Cerebellar nuclear complex (tissue), 1 donor: ENCODE measurements at regions not wholly inside any gene's neighbourhood (a gene's known extent, or its start where the extent isn't known, plus 50 kb on each side); places are given as distances from the start of the nearest gene placed in this dataset.
A peak's percentile ranks its signal among the peaks of the same experiment; 100 is the strongest.

ENCODE experiments used
- DNase-seq, 2 experiments: peaks; one replicate each; lab custom pipeline; 2025; lab: John Stamatoyannopoulos, UW

- no peak for DNase-seq
Measured at GRCh38 chr4:158007566-158007965, 165.3 kb downstream of the GASK1B start.

GRCh38 chr4:158006990-158007389 lies 165.8 kb downstream of the GASK1B start:
- DNase-seq: no peak

- DNase-seq: no peak
Measured at GRCh38 chr4:158005021-158005420, 167.8 kb downstream of the GASK1B start.

GRCh38 chr4:158004101-158004500 lies 168.7 kb downstream of the GASK1B start:
- DNase-seq: no peak

DNA sequence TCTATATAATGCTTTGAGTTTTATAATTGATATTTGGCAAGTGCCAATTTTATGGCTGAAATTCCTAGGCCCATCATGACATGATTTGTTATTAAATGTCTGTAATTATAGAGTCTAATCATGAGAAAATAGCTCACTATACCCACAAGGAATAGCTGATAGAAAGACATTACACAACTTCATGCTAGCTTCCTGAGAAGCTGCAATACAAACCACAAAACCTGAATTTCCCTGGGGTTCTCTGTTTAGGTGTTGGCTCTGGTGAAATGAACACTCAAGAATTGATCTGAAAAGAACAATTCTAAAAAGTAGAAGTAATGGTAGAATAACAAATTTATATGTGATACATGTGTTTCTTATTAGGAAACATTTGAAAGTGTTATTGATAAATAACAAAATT lies 169.6 kb downstream of the GASK1B start:
- no peak for DNase-seq

DNA sequence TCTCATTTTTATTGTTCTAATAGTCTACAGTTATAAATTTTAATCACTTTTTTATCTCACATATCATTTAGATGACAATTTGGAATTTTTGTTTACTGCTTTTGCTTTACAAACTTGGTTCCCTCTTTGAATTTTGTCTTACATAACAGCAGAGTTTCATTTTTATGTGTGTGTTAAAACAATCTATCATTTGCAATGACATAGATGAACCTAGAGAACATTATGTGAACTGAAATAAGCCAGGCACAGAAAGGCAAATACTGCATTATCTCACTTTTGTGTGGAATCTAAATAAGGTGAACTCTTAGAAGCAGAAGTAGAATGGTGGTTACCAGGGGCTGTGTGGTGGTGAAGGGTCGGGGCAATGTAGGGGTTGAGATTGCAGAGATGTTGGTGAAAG lies 170.7 kb downstream of the GASK1B start:
- no peak for DNase-seq

DNA sequence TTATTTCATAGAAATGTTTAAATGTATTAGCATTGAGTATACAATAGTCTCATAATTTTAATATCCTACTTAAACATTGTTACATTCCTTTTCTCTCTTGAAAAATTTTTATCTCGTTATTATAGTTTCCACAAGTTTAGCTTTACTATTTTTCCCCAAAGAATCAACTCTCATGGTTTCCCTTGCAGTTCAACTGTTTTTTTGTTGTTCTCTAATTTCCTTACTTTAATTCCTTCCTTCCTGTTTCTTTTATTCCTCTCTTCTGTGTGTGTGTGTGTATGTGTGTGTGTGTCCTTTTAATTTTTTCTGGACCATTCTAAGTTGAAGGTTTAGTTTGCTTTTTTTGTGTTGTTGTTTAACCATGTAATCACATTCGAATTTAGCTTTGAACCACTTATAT lies 171.1 kb downstream of the GASK1B start:
- no peak for DNase-seq

DNA sequence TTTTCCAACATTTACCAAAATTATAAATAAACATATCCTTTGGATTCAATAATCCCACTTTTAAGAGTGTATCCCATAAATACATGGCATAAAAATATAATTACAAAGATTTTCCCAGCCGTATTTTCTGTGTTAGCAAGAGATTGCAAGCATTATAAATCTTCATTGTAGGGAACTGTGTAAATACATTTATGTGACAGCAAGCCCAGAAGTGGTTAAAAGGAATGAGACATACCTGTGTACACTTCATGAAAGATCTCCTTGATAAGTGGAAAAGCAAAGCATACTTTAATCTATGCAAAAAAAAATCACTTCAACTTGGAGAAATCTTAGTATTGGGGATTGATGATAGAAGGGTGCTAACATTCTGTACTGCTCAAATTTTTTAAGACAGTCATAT lies 173.1 kb downstream of the GASK1B start:
- DNase-seq: no peak

DNA sequence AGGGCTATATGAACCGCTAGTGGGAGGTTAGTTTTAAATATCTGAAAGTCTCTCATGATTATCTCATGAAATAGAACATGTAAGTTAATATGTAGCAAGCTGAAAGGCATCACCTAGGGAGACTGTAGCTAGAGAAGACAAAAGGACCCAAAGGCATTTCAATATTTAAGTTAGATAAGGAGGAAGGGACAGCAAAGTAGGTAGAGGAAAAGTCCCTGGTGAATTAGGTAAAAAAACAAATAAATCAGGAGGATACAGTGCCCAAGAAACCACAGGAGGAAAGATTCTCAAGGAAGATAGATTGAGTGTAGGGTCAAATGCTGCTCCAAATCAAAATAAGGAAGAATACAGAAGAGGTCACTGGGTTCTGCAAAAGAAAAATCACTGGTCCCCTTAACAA lies 175.5 kb downstream of the GASK1B start:
- DNase-seq: no peak

DNA sequence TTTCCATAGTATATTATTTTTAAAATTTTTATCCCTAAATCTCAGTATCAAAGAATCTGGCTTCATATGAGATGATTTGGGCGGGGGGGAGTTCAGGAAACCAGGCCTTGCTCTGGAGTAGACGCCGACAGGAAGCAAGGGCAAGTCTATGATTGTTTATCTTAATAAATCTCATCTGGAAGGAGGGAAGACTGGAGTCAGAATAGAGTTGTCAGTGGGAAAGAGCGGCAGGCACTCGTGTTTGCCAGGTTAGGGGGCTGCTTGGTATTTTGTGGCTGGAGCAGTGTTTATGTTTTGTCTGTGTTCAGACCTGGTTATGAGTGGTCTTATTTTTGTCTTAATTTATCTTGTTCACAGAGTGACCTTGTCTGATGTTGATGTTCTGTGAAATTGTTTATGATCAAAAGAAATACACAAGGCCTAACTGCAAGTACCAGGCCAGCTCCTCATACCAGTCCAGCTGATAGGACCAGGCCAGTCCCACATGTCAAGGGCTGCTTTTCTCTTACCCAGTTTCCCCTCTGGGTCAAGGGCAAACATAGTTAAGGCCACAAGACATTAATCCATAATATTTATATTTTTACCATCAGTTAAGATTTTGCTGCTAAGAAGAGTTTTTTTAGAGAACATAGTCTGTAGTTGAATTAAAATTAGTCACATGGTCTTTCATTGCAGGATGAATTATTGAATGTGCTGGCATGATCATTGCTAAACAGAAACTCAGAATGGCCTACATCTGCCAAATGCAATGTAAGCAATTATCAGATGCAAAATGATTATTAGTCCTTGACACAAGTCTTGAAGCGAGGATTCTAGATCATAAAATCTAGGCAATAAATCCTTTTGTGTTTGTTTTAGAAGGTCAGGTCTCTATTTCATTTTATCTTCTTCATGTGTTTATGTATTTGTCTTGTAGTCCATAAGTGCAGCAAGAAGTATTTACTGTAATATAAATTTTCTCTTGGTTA lies 176.5 kb downstream of the GASK1B start:
- no peak for DNase-seq

GRCh38 chr4:157994863-157995262 lies 178.0 kb downstream of the GASK1B start:
- DNase-seq: no peak

DNA sequence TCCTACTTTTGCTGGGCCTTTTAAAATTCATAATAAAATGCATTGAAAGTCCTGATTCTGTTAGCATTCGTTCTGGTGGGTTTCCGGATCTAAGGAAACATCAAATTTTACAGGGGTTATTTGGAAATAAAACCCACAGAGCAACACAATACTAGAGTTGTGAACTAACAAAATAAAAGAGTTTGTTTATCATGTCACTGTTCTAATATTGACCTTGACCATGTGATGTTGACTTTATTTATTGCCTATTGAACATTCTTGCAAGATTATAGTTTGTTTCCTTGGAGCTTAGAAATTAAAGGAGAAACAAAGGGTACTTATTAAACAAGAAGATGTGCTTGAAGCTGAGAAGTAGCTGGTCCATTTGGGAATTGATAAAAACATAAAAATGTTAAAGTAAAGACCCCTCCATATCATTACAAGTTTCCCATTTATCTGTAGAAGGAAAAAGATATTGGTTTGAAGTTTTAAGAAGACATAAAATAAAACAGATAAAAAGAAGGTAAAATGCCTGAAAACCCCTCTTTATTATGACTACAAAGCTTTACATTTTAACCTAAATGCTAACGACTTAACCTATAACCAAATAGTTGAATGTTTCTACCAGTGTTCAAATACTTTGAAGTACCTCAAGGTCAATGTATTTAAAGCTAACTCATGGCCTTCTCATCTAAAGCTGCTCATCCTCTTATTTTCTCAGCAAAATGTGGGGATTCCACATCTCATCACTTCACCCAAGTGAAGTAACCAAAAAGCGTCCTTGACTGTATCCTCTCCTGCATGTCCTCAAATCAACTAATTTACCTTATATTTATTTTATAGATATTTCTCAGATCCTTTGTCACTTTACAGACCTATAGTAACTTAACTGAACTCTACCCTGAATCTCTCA lies 179.6 kb downstream of the GASK1B start:
- DNase-seq: no peak

- DNase-seq: no peak
Measured at GRCh38 chr4:157992038-157992705, 180.7 kb downstream of the GASK1B start.

DNA sequence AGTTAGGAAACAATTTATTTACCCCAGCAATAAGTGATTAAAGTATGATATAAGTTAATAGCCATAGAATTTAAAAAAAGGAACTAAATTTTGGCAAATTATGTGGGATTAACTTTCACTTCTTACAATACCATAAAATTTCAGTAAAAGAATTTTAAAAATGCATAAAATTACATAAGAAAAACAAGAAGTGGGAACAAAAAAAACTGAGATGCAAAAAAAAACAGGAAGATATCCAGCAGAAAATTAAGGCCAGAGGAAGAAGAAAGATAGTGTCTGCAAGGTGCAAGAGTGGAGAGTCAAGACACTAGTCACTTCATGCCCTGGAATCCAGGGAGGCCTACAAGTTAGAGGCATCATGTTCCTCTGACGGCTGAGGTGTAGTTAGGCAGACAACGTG lies 184.2 kb downstream of the GASK1B start:
- DNase-seq: no peak

DNA sequence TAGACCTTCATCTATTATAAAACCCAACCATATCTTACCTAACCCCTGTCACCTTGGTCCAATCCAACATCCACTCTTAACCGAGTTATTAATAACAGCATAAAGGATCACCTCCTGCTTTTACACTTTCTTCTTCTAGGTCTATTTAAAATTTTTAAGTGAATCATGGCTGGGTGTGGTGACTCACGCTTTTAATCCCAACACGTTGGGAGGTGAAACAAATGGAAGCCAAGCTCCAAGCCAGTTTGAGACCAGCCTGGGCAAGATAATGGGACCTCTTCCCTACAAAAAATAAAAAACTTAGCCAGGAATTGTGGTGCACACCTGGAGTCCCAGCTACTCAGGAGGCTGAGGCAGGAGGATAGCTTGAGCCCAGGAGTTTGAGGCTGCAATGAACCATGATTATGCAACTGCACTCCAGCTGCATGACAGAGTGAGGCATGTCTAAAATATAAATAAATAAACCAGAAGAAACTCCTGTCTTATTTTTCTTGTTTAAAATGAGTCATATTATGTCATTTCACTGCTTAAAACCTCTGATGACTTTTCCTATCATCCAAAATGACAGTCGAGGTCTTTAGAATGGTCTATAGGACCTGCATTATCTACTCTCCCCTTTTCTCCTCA lies 188.4 kb downstream of the GASK1B start:
- no peak for DNase-seq

DNA sequence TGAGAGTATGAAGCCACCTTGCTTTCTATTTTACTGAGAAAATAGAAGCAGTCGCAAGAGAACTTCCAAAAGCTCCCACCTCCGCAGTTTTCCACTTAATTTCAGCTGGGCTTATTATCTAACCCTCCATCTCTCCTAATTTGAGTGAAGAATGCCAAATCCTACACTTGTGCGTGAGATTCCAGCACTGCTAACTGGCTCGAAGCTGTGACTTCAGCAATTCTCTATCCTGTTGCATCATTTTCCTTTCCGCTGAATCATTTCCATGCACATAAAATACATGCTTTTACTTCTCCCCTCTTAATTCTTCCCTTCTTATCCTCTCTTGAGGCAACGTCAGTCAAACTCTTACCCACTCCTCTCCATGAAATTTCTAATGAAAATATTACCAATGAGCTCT lies 189.5 kb downstream of the GASK1B start:
- DNase-seq: no peak

DNA sequence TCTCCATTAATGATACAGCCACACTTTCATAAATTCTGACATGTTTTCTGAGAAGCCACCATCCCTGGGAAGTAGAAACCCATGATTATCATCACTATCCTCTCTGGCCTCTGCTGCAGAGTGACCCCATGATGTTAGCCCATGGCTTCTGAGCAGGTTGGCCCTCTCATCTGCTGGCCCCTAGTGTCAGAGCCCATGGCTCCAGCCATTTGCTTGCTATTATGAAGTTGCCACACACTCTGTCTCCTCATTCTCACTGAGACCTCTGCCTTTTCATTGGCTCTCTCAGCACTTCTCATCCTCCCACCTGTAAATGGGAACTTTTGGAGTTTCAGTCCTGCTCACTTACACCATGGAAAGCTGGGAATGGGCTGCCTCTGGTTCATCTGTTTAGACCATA lies 192.7 kb downstream of the GASK1B start:
- no peak for DNase-seq

GRCh38 chr4:157978680-157979361 lies 194.0 kb downstream of the GASK1B start:
- DNase-seq: peak in 1 of 2 experiments; percentile 24

- no peak for DNase-seq
Measured at GRCh38 chr4:157977086-157977485, 195.7 kb downstream of the GASK1B start.

- DNase-seq: no peak
Measured at GRCh38 chr4:157973297-157973696, 199.5 kb downstream of the GASK1B start.

GRCh38 chr4:157964463-157964862 lies 208.4 kb downstream of the GASK1B start:
- no peak for DNase-seq
